DOHH2 (cell line): ENCODE measurements at regions not wholly inside any gene's neighbourhood (a gene's known extent, or its start where the extent isn't known, plus 50 kb on each side); places are given as distances from the start of the nearest gene placed in this dataset.
A peak's percentile ranks its signal among the peaks of the same experiment; 100 is the strongest.

Experiments
- EZH2phosphoT487 ChIP-seq: fragments of 200-600 bp; sonication (generic); IDR thresholded peaks from 2 replicates; pipeline ENCODE4 v1.6.1; 2017; ENCODE audit warnings: borderline replicate concordance, mild to moderate bottlenecking, antibody characterized with exemption, low read length, moderate library complexity, mixed read lengths
- TF ChIP-seq, protein P1 (sequence below): fragments of 200-600 bp; sonication (generic); IDR thresholded peaks from one replicate; pipeline ENCODE4 v1.5.1; 2014; ENCODE audit warnings: antibody characterized with exemption, mild to moderate bottlenecking, low read depth, low read length; ENCODE audit not compliant: poor library complexity, severe bottlenecking

DNA sequence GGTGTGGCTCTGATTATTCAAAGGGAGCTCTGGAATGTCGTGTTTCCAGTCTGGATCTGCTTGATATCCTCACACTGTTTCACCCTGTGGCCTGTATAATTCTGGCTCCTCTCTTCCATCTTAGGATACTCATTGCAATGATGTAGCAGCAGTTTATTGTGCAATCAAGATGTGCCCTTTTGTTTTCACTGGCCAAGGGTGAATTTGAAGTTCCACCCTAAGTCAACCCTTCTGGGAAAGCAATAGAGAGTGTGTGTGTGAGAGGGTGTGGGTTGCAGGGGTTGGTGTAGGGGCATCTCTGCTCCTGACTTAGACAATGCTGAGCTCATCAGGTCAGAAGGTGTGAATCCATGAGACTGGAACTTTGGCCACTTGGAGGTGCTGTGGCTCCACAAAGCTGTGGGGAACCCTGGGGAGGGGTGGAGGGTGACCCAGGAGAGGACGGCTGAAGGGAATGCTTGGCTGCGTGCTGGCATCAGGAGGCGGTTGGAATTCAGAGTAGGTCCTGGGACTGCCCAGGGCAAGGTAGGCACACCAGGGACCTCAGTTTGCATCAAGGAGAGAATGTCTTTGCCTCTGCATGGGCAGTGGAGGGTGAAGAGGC lies 118.0 kb upstream of the PRSS58 start:
- TF ChIP-seq, protein P1, sequence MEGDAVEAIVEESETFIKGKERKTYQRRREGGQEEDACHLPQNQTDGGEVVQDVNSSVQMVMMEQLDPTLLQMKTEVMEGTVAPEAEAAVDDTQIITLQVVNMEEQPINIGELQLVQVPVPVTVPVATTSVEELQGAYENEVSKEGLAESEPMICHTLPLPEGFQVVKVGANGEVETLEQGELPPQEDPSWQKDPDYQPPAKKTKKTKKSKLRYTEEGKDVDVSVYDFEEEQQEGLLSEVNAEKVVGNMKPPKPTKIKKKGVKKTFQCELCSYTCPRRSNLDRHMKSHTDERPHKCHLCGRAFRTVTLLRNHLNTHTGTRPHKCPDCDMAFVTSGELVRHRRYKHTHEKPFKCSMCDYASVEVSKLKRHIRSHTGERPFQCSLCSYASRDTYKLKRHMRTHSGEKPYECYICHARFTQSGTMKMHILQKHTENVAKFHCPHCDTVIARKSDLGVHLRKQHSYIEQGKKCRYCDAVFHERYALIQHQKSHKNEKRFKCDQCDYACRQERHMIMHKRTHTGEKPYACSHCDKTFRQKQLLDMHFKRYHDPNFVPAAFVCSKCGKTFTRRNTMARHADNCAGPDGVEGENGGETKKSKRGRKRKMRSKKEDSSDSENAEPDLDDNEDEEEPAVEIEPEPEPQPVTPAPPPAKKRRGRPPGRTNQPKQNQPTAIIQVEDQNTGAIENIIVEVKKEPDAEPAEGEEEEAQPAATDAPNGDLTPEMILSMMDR: peak; percentile 38
- TF ChIP-seq EZH2phosphoT487: no peak
